IPS-18a (cell line): ENCODE measurements at regions not wholly inside any gene's neighbourhood (a gene's known extent, or its start where the extent isn't known, plus 50 kb on each side); places are given as distances from the start of the nearest gene placed in this dataset.

Source experiments
- H3K27ac ChIP-seq: one replicate; pipeline ENCODE4 v1.5.1; 2013; ENCODE audit warnings: low read length
- H3K27me3 ChIP-seq: one replicate; pipeline ENCODE4 v1.6.1; 2013; ENCODE audit warnings: mild to moderate bottlenecking, low read length; ENCODE audit not compliant: control insufficient read depth, insufficient read depth
- H3K36me3 ChIP-seq: one replicate; pipeline ENCODE4 v1.6.1; 2013; ENCODE audit warnings: low read depth, low read length; ENCODE audit not compliant: control insufficient read depth
- H3K4me1 ChIP-seq: one replicate; pipeline ENCODE4 v1.6.1; 2013; ENCODE audit warnings: low read depth, low read length; ENCODE audit not compliant: control insufficient read depth
- H3K4me3 ChIP-seq: one replicate; pipeline ENCODE4 v1.5.1; 2013; ENCODE audit warnings: low read length
- H3K9ac ChIP-seq: one replicate; pipeline ENCODE4 v1.6.1; 2013; ENCODE audit warnings: mild to moderate bottlenecking, low read length, moderate library complexity
- H3K9me3 ChIP-seq: one replicate; pipeline ENCODE4 v1.6.1; 2013; ENCODE audit warnings: low read depth, low read length; ENCODE audit not compliant: control insufficient read depth

DNA sequence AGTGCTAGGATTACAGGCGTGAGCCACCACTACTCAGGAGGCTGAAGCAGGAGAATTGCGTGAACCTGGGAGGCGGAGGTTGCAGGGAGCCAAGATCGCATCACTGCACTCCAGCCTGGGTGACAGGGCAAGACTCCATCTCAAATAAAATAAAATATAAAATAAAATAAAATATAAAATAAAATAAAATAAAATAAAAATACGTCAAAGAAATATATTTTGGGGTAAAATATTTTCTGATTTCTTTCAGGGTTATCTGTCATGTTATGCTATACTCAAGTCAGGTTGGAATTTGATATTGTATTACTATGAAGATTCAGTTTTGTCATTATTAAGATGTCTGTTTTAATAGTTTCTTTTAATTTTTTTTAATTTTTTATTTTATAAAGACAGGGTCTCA is 99.4 kb upstream of the GHITM start:
- no peaks in the 10 kb centered on the region for H3K27me3 ChIP-seq
- no peak overlapping the region for H3K4me3 ChIP-seq
- no peaks in the 10 kb centered on the region for H3K9me3 ChIP-seq
- H3K4me1 ChIP-seq = no peaks in the 10 kb centered on the region
- no peak overlapping the region for H3K9ac ChIP-seq
- H3K36me3 ChIP-seq = no peaks in the 10 kb centered on the region
- H3K27ac ChIP-seq = no peak overlapping the region

DNA sequence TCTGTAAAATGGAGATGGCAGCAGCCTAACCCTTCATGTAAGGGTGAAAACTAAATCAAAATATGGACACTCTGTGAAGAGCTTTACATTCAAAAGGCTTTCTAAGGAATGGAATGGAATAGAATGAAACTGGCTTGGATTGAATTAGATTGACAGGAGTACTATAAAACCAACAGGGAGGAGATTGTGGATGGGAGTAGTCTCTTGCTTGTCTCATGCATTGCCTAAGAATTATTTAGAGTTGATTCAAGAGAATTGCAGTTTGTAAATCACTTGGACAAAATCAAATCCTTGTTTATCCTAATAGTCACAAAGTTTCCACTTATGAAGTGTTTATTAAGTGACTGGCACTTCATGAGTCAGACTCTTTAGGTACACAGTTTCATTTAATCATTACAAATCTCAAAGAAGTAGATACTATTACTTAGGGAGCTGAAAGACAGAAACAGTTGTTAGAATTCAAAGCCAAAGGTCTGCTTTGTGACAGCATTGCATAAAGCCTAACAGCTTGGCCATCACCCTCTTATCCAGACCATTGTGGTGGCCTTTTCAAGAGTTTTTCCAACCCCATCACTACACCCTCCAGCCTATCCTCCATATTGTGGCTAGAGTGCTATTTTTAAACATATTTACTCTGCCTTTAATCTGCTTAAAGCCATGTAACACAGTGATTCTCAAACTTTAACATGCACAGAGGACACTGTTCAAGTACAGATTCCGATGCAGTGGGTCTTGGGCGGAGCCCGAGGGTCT is 91.9 kb upstream of the GHITM start:
- Histone ChIP-seq H3K27me3 (no peaks in the 10 kb centered on the region), H3K27ac (no peak overlapping the region), H3K36me3 (no peaks in the 10 kb centered on the region), H3K9me3 (no peaks in the 10 kb centered on the region), H3K9ac (no peak overlapping the region), H3K4me3 (no peak overlapping the region), H3K4me1 (no peaks in the 10 kb centered on the region)

GRCh38 chr10:84049645-84050011 is 89.7 kb upstream of the GHITM start:
- no peak overlapping the region for H3K27ac ChIP-seq

DNA sequence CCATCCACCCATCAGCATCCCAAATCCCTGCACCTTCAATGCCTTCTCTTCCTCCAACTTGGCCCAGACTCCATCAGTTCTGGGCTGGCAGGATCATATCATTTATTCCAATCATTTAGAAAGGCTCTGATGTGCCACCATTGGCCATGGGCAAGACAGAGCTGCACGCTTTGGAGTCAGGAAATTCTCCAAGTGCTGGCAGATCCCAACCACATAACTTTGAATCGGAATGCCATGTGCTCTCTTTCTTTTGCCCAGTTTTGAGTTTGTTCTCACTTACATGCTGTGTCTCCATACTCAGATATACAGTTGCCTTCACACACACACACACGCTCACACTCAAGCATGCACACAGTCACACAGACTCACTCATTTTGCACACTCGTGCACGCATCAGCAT is 85.7 kb upstream of the GHITM start:
- Histone ChIP-seq H3K9ac (no peak overlapping the region), H3K36me3 (no peaks in the 10 kb centered on the region)

More at GRCh38 chr10:84049645-84050011, 89.7 kb upstream of the GHITM start:
- Histone ChIP-seq H3K27me3 (no peaks in the 10 kb centered on the region), H3K9me3 (no peaks in the 10 kb centered on the region), H3K9ac (no peak overlapping the region), H3K36me3 (no peaks in the 10 kb centered on the region), H3K4me3 (no peak overlapping the region), H3K4me1 (no peaks in the 10 kb centered on the region)

GRCh38 chr10:84054743-84055142 is 84.6 kb upstream of the GHITM start:
- H3K9ac ChIP-seq = no peak overlapping the region
- no peaks in the 10 kb centered on the region for H3K9me3 ChIP-seq
- no peaks in the 10 kb centered on the region for H3K36me3 ChIP-seq
- peaks cover 5% of the 10 kb centered on the region for H3K4me1 ChIP-seq
- no peak overlapping the region for H3K27ac ChIP-seq
- no peak overlapping the region for H3K4me3 ChIP-seq
- no peaks in the 10 kb centered on the region for H3K27me3 ChIP-seq

More for the DNA sequence above, 85.7 kb upstream of the GHITM start:
- Histone ChIP-seq H3K27me3 (no peaks in the 10 kb centered on the region), H3K27ac (no peak overlapping the region), H3K4me1 (peaks cover 2% of the 10 kb centered on the region), H3K4me3 (no peak overlapping the region), H3K9me3 (no peaks in the 10 kb centered on the region)

DNA sequence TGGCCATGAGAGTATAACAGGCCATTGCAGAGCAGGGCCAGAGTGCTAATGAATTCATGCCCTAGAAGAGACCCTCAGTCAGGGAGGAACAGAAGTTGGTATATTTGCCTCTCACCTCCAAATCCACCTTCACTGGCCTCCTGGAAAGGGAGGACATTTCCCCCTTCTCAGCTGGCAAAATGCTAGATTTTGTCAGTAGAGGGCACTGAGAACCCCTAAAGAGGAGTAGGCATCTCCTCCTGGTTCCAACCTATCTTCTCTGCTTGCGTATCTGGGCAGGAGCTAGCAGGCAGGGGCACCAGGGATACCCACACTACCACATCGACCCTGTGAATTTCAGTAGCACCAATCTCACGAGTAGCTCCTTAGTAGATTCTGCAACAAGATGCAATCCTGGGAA is 79.8 kb upstream of the GHITM start:
- Histone ChIP-seq H3K4me3 (no peak overlapping the region), H3K36me3 (no peaks in the 10 kb centered on the region), H3K9me3 (no peaks in the 10 kb centered on the region), H3K27ac (no peak overlapping the region), H3K27me3 (no peaks in the 10 kb centered on the region), H3K9ac (no peak overlapping the region), H3K4me1 (peaks cover 5% of the 10 kb centered on the region)

- Histone ChIP-seq H3K4me3 (no peak overlapping the region), H3K27ac (no peak overlapping the region), H3K36me3 (no peaks in the 10 kb centered on the region), H3K27me3 (no peaks in the 10 kb centered on the region), H3K9ac (no peak overlapping the region), H3K4me1 (peaks cover 4% of the 10 kb centered on the region), H3K9me3 (no peaks in the 10 kb centered on the region)
These were observed 75.9 kb upstream of the GHITM start for GRCh38 chr10:84063440-84063839.

DNA sequence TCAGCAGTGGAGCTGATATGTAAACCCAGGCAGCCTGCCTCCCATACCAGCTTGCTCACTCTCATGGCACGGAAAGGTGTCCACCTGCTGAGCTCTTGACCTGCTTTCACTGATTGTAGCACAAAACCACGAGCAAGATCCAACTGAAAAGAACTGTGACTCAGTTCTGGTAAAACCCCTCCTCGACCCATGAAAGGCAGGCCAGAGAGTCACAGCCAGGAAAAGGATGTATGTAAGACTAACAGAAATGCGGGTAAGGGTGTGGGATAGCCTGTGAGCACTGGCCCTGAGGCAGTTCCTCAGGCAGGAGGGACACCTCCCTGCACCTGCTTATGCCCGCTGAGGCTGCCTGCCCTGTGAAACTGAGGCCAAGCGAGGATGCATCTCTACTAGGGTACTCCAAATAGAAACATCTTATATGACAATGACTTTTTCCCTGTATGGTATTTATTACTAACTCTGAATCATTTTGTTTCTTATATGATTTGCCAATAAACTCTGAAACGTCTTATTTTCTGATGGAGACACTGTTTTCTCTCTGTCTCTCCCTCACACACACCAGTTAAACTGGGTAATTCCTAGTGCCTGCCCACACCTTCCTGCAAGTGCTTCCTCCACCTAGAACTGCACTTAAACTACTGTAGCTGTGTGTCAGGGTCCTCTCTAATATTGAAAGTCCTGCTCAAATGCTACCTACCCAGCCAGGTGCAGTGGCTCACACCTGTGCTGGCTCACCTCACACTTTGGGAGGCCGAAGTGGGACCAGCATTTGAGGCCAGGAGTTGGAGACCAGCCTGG is 73.3 kb upstream of the GHITM start:
- Histone ChIP-seq H3K36me3 (no peaks in the 10 kb centered on the region), H3K27ac (no peak overlapping the region), H3K9me3 (no peaks in the 10 kb centered on the region), H3K4me1 (no peaks in the 10 kb centered on the region), H3K27me3 (no peaks in the 10 kb centered on the region), H3K4me3 (no peak overlapping the region), H3K9ac (no peak overlapping the region)

GRCh38 chr10:84074521-84074920 is 64.8 kb upstream of the GHITM start:
- Histone ChIP-seq H3K9me3 (no peaks in the 10 kb centered on the region), H3K9ac (no peak overlapping the region), H3K4me1 (no peaks in the 10 kb centered on the region), H3K36me3 (no peaks in the 10 kb centered on the region), H3K4me3 (no peak overlapping the region), H3K27me3 (no peaks in the 10 kb centered on the region), H3K27ac (no peak overlapping the region)

DNA sequence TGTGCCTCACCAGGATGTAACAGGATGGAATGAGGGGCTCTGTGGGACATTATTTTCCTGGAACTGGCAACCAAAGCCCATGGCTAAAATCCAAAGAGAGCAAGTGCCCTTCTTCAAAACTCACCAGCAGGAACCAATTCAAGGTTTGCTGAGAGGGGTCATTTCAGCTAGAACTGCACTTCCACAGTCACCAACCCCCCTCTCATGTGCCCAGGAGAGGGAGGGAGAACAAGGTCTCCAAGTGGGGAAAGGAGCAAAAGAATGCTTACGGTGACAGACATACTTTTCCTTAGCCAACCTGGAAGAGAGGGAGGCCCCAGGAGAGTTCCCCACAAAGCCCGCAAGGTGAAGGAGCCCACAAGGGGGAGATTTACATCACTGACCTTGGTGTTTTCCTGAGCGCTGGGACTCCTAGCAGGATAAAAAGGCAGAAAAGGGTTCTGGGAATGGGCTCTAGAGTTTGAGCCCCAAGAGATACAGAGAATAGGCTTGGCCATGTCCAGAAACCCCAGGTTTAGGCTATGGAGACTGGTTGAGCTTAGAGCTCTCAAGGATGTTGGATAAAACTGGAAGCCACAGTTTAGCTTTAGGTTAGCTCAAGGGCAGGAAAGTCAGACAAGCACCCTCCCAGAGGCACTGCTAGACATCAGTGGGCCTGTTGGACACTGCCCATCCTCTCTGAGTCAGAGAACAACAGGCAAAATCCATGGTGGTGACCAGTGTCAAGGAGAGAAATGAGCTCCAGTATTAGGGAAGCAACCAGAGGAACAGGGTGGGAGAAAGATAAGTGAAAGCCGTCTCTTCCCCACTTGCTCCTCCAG is 63.9 kb upstream of the GHITM start:
- H3K9me3 ChIP-seq = no peaks in the 10 kb centered on the region
- H3K4me1 ChIP-seq = no peaks in the 10 kb centered on the region
- no peak overlapping the region for H3K4me3 ChIP-seq
- no peaks in the 10 kb centered on the region for H3K36me3 ChIP-seq
- no peak overlapping the region for H3K9ac ChIP-seq
- no peaks in the 10 kb centered on the region for H3K27me3 ChIP-seq
- H3K27ac ChIP-seq = no peak overlapping the region

- Histone ChIP-seq H3K4me3 (no peak overlapping the region), H3K9ac (no peak overlapping the region), H3K27ac (no peak overlapping the region), H3K36me3 (no peaks in the 10 kb centered on the region), H3K9me3 (no peaks in the 10 kb centered on the region), H3K4me1 (no peaks in the 10 kb centered on the region), H3K27me3 (no peaks in the 10 kb centered on the region)
These were observed 63.3 kb upstream of the GHITM start for GRCh38 chr10:84076047-84076388.
